ENCODE measurements at regions not wholly inside any gene's neighbourhood (a gene's known extent, or its start where the extent isn't known, plus 50 kb on each side); places are given as distances from the start of the nearest gene placed in this dataset.

- no peak for TF ChIP-seq CTCF (IDR thresholded peaks at IDR 0.05)
- TF ChIP-seq POLR2A (IDR thresholded peaks at IDR 0.05): no peak
Observed at GRCh38 chr3:68378631-68379030, 553.7 kb downstream of the TAFA4 start.

All from Peyer's patch (tissue), 4 donors.